Panc1 (cell line): ENCODE measurements at regions not wholly inside any gene's neighbourhood (a gene's known extent, or its start where the extent isn't known, plus 50 kb on each side); places are given as distances from the start of the nearest gene placed in this dataset.

Experiments used
- ATAC-seq: fragments of 200-7000 bp; cut with Tn5 transposase; 2 replicates; pipeline ENCODE4 v1.9.1; 2020; ENCODE audit warnings: mild to moderate bottlenecking, moderate library complexity
- BruUV-seq: library from RNA; stranded (reverse); fragments of 400-500 nt; replicated peaks from 2 replicates; lab custom pipeline; 2021; lab: Mats Ljungman, UMichigan
- CTCF ChIA-PET: fragments of 300-600 bp; sonication (Branson Sonifier 250); formaldehyde crosslinking; loops from one replicate; lab custom pipeline; 2022; ENCODE audit warnings: antibody characterized with exemption; lab: Charles Lee
- POLR2A ChIA-PET: fragments of 300-600 bp; sonication (Branson Sonifier 250); formaldehyde crosslinking; loops from one replicate; lab custom pipeline; 2022; ENCODE audit warnings: antibody characterized with exemption; lab: Charles Lee
- DNase-seq: peaks from one replicate; pipeline ENCODE4 v3.0.0-alpha.2; 2010; ENCODE audit warnings: low read depth, low spot score
- H3K27ac ChIP-seq: 2 replicates; pipeline ENCODE4 v1.5.1; 2011; ENCODE audit warnings: mild to moderate bottlenecking, low read length, inconsistent platforms
- H3K27me3 ChIP-seq: fragments of 200-500 bp; sonication (Bioruptor generic); 2 replicates; pipeline ENCODE4 v1.6.0; 2014; ENCODE audit warnings: low read length, inconsistent platforms; ENCODE audit not compliant: control insufficient read depth, insufficient read depth
- H3K36me3 ChIP-seq: fragments of 200-500 bp; sonication (Bioruptor generic); 2 replicates; pipeline ENCODE4 v1.5.1; 2014; ENCODE audit warnings: inconsistent platforms, mild to moderate bottlenecking, low read length, moderate library complexity; ENCODE audit not compliant: control insufficient read depth, insufficient read depth
- H3K4me1 ChIP-seq: 2 replicates; pipeline ENCODE4 v1.5.1; 2011; ENCODE audit warnings: inconsistent platforms, mild to moderate bottlenecking, low read length, moderate library complexity; ENCODE audit not compliant: control insufficient read depth, insufficient read depth
- H3K4me3 ChIP-seq, 2 experiments: 2 replicates each; pipeline ENCODE4 v1.5.1; 2011 to 2012; ENCODE audit warnings: low read depth in 2 of 2, low read length in 2 of 2, mild to moderate bottlenecking in 2 of 2, inconsistent platforms in 1 of 2, moderate library complexity in 1 of 2
- H3K9me3 ChIP-seq: fragments of 200-500 bp; sonication (Bioruptor generic); 2 replicates; pipeline ENCODE4 v1.5.1; 2014; ENCODE audit warnings: low read depth, mild to moderate bottlenecking, inconsistent platforms, low read length, moderate library complexity; ENCODE audit not compliant: control insufficient read depth, insufficient read depth
- POLR2AphosphoS5 ChIP-seq: IDR thresholded peaks from 2 replicates; pipeline ENCODE4 v1.6.1; 2012; ENCODE audit warnings: mild to moderate bottlenecking, low read depth, low read length, moderate library complexity
- SIN3A ChIP-seq: IDR thresholded peaks from 2 replicates; pipeline ENCODE4 v1.6.1; 2012; ENCODE audit warnings: low read depth, mild to moderate bottlenecking, low read length, moderate library complexity, borderline replicate concordance; ENCODE audit not compliant: insufficient read depth
- TCF7L2 ChIP-seq: IDR thresholded peaks from 2 replicates; pipeline ENCODE4 v1.6.1; 2011; ENCODE audit warnings: mild to moderate bottlenecking, low read depth, low read length, inconsistent platforms
- in situ Hi-C: cut with HindIII; loops from 2 replicates; pipeline ENCODE4 v1.10.0; 2016; ENCODE audit warnings: low sequenced_read_pairs, low pct_unique_long_range_greater_than_20kb
- intact Hi-C: fragments of 100-400 bp; cut with micrococcal nuclease; formaldehyde crosslinking; loops from one replicate; pipeline ENCODE4 v1.10.0; 2022; ENCODE audit not compliant: unreplicated experiment
- TF ChIP-seq, protein P1 (sequence below): fragments of 450-650 bp; IDR thresholded peaks from 2 replicates; pipeline ENCODE4 v1.5.1; 2017; ENCODE audit warnings: mild to moderate bottlenecking
- TF ChIP-seq, protein P2 (sequence below), 2 experiments: IDR thresholded peaks; 2 replicates each; pipeline ENCODE4 v1.6.1; 2011 to 2012; ENCODE audit warnings: low read depth in 2 of 2, control low read depth in 1 of 2, low read length in 1 of 2, mild to moderate bottlenecking in 1 of 2, moderate library complexity in 1 of 2; ENCODE audit not compliant: insufficient read depth in 1 of 2

DNA sequence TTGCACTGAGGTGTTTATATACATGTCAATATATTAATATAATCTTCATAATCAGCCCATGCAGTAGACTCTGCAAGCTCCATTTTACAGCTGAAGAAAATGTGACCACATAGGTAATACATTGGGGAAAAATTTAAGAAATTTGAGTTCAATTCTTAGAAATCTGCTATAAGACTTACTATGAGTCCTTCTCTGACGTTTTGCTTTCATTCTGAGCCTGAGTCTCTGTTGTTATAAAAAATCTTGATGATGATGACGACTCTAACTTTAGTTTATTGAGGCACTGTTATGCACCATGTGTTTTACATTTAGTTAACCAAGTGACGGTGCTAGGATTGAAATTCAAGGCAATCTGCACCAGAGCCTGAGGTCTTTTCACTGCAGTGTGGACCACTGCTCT lies 370.3 kb upstream of the PPP1R2C start:
- TF ChIP-seq, protein P1, sequence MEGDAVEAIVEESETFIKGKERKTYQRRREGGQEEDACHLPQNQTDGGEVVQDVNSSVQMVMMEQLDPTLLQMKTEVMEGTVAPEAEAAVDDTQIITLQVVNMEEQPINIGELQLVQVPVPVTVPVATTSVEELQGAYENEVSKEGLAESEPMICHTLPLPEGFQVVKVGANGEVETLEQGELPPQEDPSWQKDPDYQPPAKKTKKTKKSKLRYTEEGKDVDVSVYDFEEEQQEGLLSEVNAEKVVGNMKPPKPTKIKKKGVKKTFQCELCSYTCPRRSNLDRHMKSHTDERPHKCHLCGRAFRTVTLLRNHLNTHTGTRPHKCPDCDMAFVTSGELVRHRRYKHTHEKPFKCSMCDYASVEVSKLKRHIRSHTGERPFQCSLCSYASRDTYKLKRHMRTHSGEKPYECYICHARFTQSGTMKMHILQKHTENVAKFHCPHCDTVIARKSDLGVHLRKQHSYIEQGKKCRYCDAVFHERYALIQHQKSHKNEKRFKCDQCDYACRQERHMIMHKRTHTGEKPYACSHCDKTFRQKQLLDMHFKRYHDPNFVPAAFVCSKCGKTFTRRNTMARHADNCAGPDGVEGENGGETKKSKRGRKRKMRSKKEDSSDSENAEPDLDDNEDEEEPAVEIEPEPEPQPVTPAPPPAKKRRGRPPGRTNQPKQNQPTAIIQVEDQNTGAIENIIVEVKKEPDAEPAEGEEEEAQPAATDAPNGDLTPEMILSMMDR: no peak
- TF ChIP-seq TCF7L2 (no peak), SIN3A (no peak), POLR2AphosphoS5 (no peak)
- TF ChIP-seq, protein P2, sequence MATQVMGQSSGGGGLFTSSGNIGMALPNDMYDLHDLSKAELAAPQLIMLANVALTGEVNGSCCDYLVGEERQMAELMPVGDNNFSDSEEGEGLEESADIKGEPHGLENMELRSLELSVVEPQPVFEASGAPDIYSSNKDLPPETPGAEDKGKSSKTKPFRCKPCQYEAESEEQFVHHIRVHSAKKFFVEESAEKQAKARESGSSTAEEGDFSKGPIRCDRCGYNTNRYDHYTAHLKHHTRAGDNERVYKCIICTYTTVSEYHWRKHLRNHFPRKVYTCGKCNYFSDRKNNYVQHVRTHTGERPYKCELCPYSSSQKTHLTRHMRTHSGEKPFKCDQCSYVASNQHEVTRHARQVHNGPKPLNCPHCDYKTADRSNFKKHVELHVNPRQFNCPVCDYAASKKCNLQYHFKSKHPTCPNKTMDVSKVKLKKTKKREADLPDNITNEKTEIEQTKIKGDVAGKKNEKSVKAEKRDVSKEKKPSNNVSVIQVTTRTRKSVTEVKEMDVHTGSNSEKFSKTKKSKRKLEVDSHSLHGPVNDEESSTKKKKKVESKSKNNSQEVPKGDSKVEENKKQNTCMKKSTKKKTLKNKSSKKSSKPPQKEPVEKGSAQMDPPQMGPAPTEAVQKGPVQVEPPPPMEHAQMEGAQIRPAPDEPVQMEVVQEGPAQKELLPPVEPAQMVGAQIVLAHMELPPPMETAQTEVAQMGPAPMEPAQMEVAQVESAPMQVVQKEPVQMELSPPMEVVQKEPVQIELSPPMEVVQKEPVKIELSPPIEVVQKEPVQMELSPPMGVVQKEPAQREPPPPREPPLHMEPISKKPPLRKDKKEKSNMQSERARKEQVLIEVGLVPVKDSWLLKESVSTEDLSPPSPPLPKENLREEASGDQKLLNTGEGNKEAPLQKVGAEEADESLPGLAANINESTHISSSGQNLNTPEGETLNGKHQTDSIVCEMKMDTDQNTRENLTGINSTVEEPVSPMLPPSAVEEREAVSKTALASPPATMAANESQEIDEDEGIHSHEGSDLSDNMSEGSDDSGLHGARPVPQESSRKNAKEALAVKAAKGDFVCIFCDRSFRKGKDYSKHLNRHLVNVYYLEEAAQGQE (IDR thresholded peaks at IDR 0.05; ENCODE audit: insufficient read depth in 1 of 2, low read depth in 2 of 2, low read length in 1 of 2): no peak
- no TSS peak for BruUV-seq
- Histone ChIP-seq H3K36me3 (no peaks in the 10 kb centered on the region), H3K9me3 (no peaks in the 10 kb centered on the region), H3K27me3 (no peaks in the 10 kb centered on the region), H3K4me3 (no peak overlapping the region), H3K27ac (no peak overlapping the region), H3K4me1 (no peaks in the 10 kb centered on the region)
- in situ Hi-C loops (no loop called here), intact Hi-C loops (no loop called here)
- DNase-seq: no peak
- CTCF ChIA-PET: no interaction called here
- POLR2A ChIA-PET: no interaction called here
- no peak for ATAC-seq

DNA sequence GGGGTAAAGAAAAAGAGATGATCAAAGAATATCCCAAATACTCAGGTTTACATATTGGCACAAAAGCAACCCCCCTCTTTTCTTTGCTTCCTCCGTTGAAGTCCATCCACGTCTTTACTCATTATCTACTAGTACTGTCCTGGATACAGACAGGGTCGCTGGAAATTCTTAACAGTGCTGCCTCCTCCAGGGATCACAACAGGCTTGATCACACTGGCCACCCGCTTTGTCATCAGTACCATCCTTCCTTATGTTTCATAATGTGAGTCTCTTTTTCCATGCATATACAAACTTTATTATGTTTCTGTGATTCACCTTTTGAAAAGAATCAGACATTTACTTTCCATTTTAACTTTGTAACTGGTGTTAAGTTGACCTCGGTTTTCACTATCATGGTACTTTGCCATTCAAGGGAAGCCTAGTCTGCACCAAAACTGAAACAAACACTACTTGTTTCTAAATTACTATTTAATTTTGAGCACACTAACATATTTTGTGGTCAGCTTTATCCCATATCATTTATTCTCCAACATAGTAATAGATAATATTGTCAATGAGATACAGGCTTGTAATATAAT lies 387.5 kb upstream of the PPP1R2C start:
- ChIA-PET POLR2A (no interaction called here), CTCF (no interaction called here)
- in situ Hi-C loops (no loop called here), intact Hi-C loops (no loop called here)
- BruUV-seq: no TSS peak
- TF ChIP-seq, protein P1: no peak
- H3K9me3 ChIP-seq: no peaks in the 10 kb centered on the region
- H3K4me3 ChIP-seq: no peak overlapping the region
- H3K27me3 ChIP-seq: no peaks in the 10 kb centered on the region
- H3K27ac ChIP-seq: no peak overlapping the region
- no peaks in the 10 kb centered on the region for H3K36me3 ChIP-seq
- DNase-seq (no peak), ATAC-seq (no peak)
- H3K4me1 ChIP-seq: no peaks in the 10 kb centered on the region
